BLaER1 treated with 17β-estradiol and CSF1 and Interleukin-3, amounts not matched to agents 10 nM and 100 nM (cell line): ENCODE measurements at regions not wholly inside any gene's neighbourhood (a gene's known extent, or its start where the extent isn't known, plus 50 kb on each side); places are given as distances from the start of the nearest gene placed in this dataset.

ENCODE experiments used
- H3K27ac ChIP-seq, 11 experiments: shearing (Covaris generic); formaldehyde crosslinking; 2 replicates each; pipeline ENCODE4 v1.8.1; 2022
- H3K27me3 ChIP-seq, 11 experiments: shearing (Covaris generic); formaldehyde crosslinking; 2 replicates each; pipeline ENCODE4 v1.8.1; 2022
- H3K36me3 ChIP-seq, 11 experiments: shearing (Covaris generic); formaldehyde crosslinking; 2 replicates each; pipeline ENCODE4 v1.8.1; 2022
- H3K4me1 ChIP-seq, 10 experiments: shearing (Covaris generic); formaldehyde crosslinking; 2 replicates each; pipeline ENCODE4 v1.8.1; 2022
- H3K4me2 ChIP-seq, 11 experiments: shearing (Covaris generic); formaldehyde crosslinking; 2 replicates each; pipeline ENCODE4 v1.8.1; 2022
- H3K4me3 ChIP-seq, 10 experiments: shearing (Covaris generic); formaldehyde crosslinking; 2 replicates each; pipeline ENCODE4 v1.8.1; 2022
- H3K9ac ChIP-seq, 11 experiments: shearing (Covaris generic); formaldehyde crosslinking; 2 replicates each; pipeline ENCODE4 v1.8.1; 2022
- H3K9me3 ChIP-seq, 11 experiments: shearing (Covaris generic); formaldehyde crosslinking; replicated peaks in 1 of 11; 2 replicates each; pipeline ENCODE4 v1.8.1; 2022
- H4K20me1 ChIP-seq, 11 experiments: shearing (Covaris generic); formaldehyde crosslinking; 2 replicates each; pipeline ENCODE4 v1.8.1; 2022
- Cebpa-rat ChIP-seq, 11 experiments: shearing (Covaris generic); IDR thresholded peaks; 2 replicates each; pipeline ENCODE4 v1.8.1; 2022

DNA sequence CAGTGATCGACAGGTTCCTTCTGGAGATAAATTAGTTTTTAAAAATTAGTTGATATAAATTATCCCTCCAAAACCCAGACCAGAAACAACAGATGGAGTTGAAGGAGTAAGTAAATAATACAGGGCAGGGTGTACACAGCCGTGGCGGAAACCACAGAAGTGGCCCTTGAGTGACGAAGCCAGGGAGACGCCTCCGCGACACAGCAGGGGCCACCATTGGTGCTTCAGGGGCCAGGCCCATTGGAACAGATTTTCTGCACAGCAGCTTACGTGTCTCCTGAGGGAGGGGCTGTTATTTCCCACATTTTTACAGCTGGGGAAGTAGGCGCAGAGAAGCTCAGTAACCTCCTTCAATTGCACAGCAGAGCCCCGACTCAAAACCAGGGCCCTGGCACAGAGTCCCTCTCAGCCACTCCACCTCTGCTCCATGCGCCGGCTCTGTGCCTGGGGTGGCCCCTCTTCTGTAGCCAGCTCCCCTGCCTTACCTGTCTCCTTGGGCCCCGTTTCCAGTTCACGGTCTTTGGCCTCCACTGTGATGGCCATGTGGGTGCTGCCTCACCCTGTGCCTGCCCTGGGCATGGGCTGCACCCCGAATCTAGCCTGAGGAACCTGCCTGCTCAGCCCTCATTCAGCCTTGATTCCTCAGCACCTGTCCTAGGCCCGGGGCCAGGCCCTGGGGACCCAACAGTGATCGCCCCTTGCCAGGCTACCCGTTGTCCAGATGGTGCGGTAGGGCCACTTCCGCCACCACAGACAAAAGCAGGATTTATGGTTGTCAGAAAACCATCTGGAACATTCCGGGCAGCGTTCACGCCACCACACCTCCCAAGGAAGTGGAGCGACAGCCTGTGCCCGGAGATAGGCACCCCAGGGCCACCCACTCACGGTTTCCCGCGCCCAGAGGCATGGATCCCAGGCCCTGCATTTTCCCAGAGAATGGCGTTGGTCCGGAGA lies 128.5 kb upstream of the GSE1 start:
- Histone ChIP-seq H3K27ac (peak overlapping the region in 8 of 11 experiments; percentile 28 to 88 (median 49); a peak in 15 of 22 replicates), H3K4me1 (peaks cover 56 to 100% (median 100%) of the 10 kb centered on the region in 10 experiments), H3K4me2 (peak overlapping the region; percentile 77 to 98 (median 94)), H4K20me1 (peaks cover 0 to 33% (median 0%) of the 10 kb centered on the region in 11 experiments; a peak in 4 of 22 replicates), H3K9ac (peak overlapping the region in 8 of 11 experiments; percentile 22 to 68 (median 44); a peak in 12 of 22 replicates), H3K4me3 (peak overlapping the region in 2 of 10 experiments; percentile 8 to 28; a peak in 3 of 20 replicates), H3K9me3 (no peaks in the 10 kb centered on the region), H3K36me3 (no peaks in the 10 kb centered on the region), H3K27me3 (peaks cover 0 to 39% (median 0%) of the 10 kb centered on the region in 11 experiments; a peak in 4 of 22 replicates)
- no peak for TF ChIP-seq Cebpa-rat (IDR thresholded peaks at IDR 0.05)

DNA sequence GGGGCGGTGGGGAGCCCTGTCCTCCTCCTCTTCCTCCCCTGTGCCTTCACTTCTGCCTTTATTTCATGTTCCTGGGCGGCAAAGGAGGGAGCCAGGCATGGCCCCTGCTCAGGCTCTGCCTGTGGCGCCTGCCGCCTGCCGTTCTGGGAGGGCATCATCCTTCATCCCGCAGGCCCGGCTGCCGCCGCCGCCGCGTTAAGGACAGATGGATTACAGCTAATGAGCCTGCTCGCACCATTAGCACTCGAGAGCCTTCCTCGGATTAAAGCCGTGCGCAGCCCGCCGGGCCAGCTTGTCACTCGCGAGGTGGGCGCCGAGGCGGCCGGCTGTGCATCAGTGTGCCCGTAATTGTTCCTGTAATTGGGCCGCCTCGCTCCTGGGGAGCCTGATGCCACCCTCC lies 127.7 kb upstream of the GSE1 start:
- Histone ChIP-seq H3K27me3 (peaks cover 0 to 37% (median 0%) of the 10 kb centered on the region in 11 experiments; a peak in 4 of 22 replicates), H3K4me1 (peaks cover 48 to 100% (median 100%) of the 10 kb centered on the region in 10 experiments), H3K9me3 (no peaks in the 10 kb centered on the region), H3K4me2 (peak overlapping the region; percentile 77 to 98 (median 94)), H4K20me1 (peaks cover 0 to 32% (median 0%) of the 10 kb centered on the region in 11 experiments; a peak in 4 of 22 replicates), H3K4me3 (no peak overlapping the region), H3K36me3 (no peaks in the 10 kb centered on the region), H3K9ac (peak overlapping the region in 6 of 11 experiments; percentile 22 to 68 (median 50); a peak in 9 of 22 replicates), H3K27ac (peak overlapping the region in 7 of 11 experiments; percentile 23 to 88 (median 48); a peak in 11 of 22 replicates)
- no peak for TF ChIP-seq Cebpa-rat (IDR thresholded peaks at IDR 0.05)

DNA sequence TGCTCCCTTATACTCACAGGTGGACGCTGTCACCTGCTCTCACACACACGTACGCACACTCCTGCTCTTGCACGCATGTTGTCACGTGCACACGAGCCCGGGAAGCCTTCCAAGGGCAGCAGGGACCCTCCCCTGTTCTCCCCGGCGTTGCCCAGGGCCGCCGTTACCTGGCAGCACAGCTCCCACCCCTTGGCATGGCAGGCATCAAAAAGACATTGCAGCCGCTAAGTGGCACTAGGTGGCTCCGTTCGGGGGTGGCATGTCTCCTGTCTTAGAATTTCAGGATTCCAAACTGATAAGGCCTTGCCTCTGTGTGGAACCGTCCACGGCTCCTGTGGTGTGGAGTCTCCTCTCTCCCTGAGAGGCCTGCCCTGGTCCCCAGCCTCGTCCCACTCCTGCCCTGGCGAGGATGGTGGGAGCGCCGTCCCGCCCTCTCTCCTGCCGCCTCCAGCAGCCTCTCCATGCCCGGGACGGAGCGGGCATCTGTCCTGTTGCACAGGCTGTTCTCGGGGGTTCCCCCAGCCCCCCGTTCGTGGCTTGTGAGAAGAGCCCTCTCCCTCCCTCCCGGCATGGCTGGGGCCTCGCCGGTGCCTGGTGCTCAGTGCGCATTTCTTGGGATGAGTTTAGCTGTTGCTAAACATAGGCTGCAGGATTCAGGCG lies 126.7 kb upstream of the GSE1 start:
- Histone ChIP-seq H3K9ac (peak overlapping the region in 1 of 11 experiments; percentile 51; a peak in 2 of 22 replicates), H3K4me1 (peaks cover 45 to 100% (median 100%) of the 10 kb centered on the region in 10 experiments), H3K4me3 (no peak overlapping the region), H3K27ac (no peak overlapping the region), H4K20me1 (peaks cover 0 to 28% (median 0%) of the 10 kb centered on the region in 11 experiments; a peak in 3 of 22 replicates), H3K36me3 (no peaks in the 10 kb centered on the region), H3K27me3 (peaks cover 0 to 27% (median 0%) of the 10 kb centered on the region in 11 experiments; a peak in 4 of 22 replicates), H3K9me3 (no peaks in the 10 kb centered on the region), H3K4me2 (peak overlapping the region in 9 of 11 experiments; percentile 89 to 98 (median 94); a peak in 18 of 22 replicates)
- no peak for TF ChIP-seq Cebpa-rat (IDR thresholded peaks at IDR 0.05)

DNA sequence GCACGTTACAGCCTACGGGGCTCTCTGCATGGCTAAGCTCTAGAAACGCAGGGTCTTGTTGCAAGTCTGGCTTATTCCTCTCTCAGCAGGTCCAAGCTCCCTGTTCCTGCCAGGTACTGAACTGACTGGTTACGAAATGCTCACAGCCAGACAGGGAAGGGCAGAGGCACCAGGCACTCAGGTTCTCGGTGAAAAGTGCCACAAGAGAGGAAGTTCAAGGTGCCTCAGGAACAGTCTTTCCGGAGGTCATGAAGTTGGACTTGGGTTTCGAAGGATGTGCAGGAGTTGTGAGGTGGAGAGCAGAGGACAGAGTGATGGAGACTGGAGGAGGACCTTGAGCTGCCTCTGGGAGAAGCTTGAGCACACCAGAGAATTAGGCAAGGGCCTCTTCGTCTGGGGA lies 124.7 kb upstream of the GSE1 start:
- TF ChIP-seq Cebpa-rat (IDR thresholded peaks at IDR 0.05), result no peak; a peak in 1 of 22 replicates
- no peaks in the 10 kb centered on the region for H3K9me3 ChIP-seq
- peak overlapping the region in 5 of 10 experiments; percentile 15 to 33 (median 27); a peak in 5 of 20 replicates for H3K4me3 ChIP-seq
- peaks cover 0 to 28% (median 0%) of the 10 kb centered on the region in 11 experiments; a peak in 3 of 22 replicates for H4K20me1 ChIP-seq
- peak overlapping the region; percentile 43 to 98 (median 94) for H3K4me2 ChIP-seq
- H3K4me1 ChIP-seq, result peaks cover 54 to 100% (median 99%) of the 10 kb centered on the region in 10 experiments
- no peaks in the 10 kb centered on the region for H3K36me3 ChIP-seq
- peak overlapping the region in 8 of 11 experiments; percentile 1 to 51 (median 27); a peak in 12 of 22 replicates for H3K9ac ChIP-seq
- H3K27me3 ChIP-seq, result peaks cover 0 to 26% (median 0%) of the 10 kb centered on the region in 11 experiments; a peak in 3 of 22 replicates
- peak overlapping the region in 4 of 11 experiments; percentile 3 to 51 (median 36); a peak in 5 of 22 replicates for H3K27ac ChIP-seq

DNA sequence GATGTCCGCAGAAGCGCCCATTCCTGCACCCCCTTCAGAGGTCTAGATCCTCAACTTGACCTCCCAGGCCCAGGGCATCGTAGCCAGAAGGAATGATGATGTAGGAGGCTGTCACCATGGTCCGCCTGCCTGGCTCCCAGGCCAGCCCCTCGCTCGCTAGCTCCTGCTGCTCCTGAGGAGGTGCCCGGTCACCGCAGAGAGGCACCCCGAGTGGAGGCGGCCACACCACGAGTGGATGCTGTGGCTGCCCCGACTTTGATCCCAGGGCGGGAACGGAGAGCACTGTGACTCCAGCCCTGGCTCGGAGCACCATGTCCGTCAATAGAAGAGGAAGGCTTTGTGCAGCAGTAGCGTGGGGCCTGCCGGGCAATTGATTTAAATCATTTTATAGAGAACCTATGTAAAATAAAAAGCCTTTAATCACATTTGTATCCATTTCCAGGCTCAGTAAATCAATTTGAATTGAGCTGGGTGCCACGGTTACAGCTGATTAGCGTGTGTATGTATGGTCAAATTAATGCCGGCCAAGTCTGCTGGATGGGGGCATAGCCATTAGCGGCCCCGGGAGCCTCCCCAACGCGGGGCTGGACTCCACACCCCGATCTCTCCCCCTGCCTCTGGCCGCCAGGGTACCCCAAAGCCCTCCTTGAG lies 122.6 kb upstream of the GSE1 start:
- Histone ChIP-seq H3K4me3 (no peak overlapping the region), H3K4me2 (peak overlapping the region; percentile 4 to 98 (median 94); a peak in 19 of 22 replicates), H3K9me3 (no peaks in the 10 kb centered on the region), H3K9ac (peak overlapping the region in 1 of 11 experiments; percentile 37; a peak in 1 of 22 replicates), H3K27ac (peak overlapping the region in 1 of 11 experiments; percentile 73; a peak in 2 of 22 replicates), H3K27me3 (peaks cover 0 to 10% (median 0%) of the 10 kb centered on the region in 11 experiments; a peak in 1 of 22 replicates), H4K20me1 (peaks cover 0 to 20% (median 0%) of the 10 kb centered on the region in 11 experiments; a peak in 3 of 22 replicates), H3K4me1 (peaks cover 33 to 95% (median 82%) of the 10 kb centered on the region in 10 experiments), H3K36me3 (no peaks in the 10 kb centered on the region)
- no peak for TF ChIP-seq Cebpa-rat (IDR thresholded peaks at IDR 0.05)

DNA sequence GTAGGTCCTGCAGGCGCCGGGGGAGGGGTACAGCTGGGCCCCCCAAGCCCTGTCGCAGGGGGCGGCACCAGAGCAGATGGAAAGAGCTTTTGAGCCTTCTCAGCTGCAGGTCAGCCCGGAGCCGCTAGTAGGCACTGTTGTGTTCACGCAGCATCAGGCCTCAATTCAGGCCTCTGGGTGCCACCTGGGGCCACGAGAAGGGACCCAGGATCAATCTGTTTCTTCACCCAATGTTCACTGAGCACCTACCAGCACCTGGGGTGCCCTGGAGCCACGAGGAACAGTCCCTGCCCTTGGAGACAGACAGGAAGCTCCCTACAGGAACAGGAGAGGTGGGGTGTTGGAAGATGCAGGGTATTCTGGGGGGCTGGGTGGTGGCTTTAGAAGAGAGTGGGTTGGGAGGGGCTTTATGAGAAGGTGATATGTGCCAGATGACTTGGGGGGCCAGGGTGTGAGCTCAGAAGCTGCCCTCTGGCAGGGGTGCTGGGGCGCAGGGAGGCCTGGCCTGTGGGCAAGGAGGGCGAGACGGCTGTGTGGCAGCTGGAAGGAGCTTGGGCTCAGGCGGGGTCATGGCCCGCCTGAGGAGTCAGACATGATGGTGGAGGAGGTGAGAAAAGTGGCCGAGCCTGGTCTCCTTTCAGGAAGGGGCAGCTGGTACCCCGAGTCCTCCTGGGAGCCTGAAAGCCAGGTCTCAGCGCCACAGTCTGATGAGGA lies 121.9 kb upstream of the GSE1 start:
- H3K27me3 ChIP-seq, result peaks cover 0 to 10% (median 0%) of the 10 kb centered on the region in 11 experiments; a peak in 1 of 22 replicates
- peak overlapping the region; percentile 42 to 98 (median 94) for H3K4me2 ChIP-seq
- no peaks in the 10 kb centered on the region for H3K36me3 ChIP-seq
- H4K20me1 ChIP-seq, result peaks cover 0 to 16% (median 0%) of the 10 kb centered on the region in 11 experiments; a peak in 3 of 22 replicates
- peak overlapping the region in 8 of 11 experiments; percentile 31 to 73 (median 58); a peak in 15 of 22 replicates for H3K27ac ChIP-seq
- peak overlapping the region in 8 of 11 experiments; percentile 16 to 70 (median 54); a peak in 13 of 22 replicates for H3K9ac ChIP-seq
- no peak for TF ChIP-seq Cebpa-rat (IDR thresholded peaks at IDR 0.05)
- no peaks in the 10 kb centered on the region for H3K9me3 ChIP-seq
- H3K4me3 ChIP-seq, result no peak overlapping the region; a peak in 1 of 20 replicates
- peaks cover 30 to 93% (median 79%) of the 10 kb centered on the region in 10 experiments for H3K4me1 ChIP-seq

DNA sequence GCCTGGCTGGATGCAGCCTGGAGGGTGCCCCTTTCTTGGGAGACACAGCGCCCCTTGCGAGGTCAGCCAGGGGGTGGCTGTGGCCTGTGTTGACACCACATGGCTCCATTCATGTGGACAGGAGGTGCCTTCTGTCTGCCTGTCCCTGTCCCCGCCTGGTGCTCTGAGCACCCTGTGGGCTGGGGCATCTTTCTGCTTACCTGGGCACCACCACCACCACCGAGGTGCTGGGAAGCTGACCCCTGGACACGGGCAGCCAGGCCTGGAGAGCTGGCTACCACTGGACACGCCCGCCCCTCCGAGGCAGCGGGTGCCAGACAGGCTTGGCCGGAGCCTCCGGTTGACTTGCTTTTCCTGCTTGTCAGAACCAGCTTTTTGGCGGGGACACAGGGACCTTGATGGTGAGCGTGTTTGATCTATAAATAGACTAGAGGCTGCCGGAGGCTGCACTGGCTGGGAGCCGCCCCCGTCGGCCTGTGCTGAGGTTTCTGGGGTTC lies 121.3 kb upstream of the GSE1 start:
- peak overlapping the region in 2 of 10 experiments; percentile 15 to 30; a peak in 3 of 20 replicates for H3K4me3 ChIP-seq
- no peak for TF ChIP-seq Cebpa-rat (IDR thresholded peaks at IDR 0.05)
- H3K4me1 ChIP-seq, result peaks cover 30 to 93% (median 79%) of the 10 kb centered on the region in 10 experiments
- no peaks in the 10 kb centered on the region for H3K9me3 ChIP-seq
- peak overlapping the region in 8 of 11 experiments; percentile 16 to 70 (median 54); a peak in 14 of 22 replicates for H3K9ac ChIP-seq
- H3K27me3 ChIP-seq, result peaks cover 0 to 10% (median 0%) of the 10 kb centered on the region in 11 experiments; a peak in 1 of 22 replicates
- H4K20me1 ChIP-seq, result peaks cover 0 to 20% (median 0%) of the 10 kb centered on the region in 11 experiments; a peak in 3 of 22 replicates
- peak overlapping the region; percentile 42 to 98 (median 94) for H3K4me2 ChIP-seq
- H3K36me3 ChIP-seq, result no peaks in the 10 kb centered on the region
- H3K27ac ChIP-seq, result peak overlapping the region in 8 of 11 experiments; percentile 31 to 73 (median 58); a peak in 15 of 22 replicates
